Calu3 (cell line): ENCODE measurements at regions not wholly inside any gene's neighbourhood (a gene's known extent, or its start where the extent isn't known, plus 50 kb on each side); places are given as distances from the start of the nearest gene placed in this dataset.

ENCODE experiments used
- BruUV-seq: library from RNA; stranded (reverse); fragments of 400-500 nt; replicated peaks from 2 replicates; lab custom pipeline; 2021; lab: Mats Ljungman, UMichigan
- CTCF ChIA-PET: fragments of 300-600 bp; sonication (Branson Sonifier 250); formaldehyde crosslinking; loops from one replicate; lab custom pipeline; 2022; ENCODE audit warnings: antibody characterized with exemption; lab: Charles Lee
- DNase-seq: peaks from one replicate; pipeline ENCODE4 v3.0.0; 2022
- H3K27ac Mint-ChIP-seq: one replicate; pipeline ENCODE4 v1.8.0; 2022; ENCODE audit warnings: mixed read lengths; ENCODE audit not compliant: unreplicated experiment
- H3K27me3 Mint-ChIP-seq: one replicate; pipeline ENCODE4 v1.8.0; 2022; ENCODE audit warnings: mixed read lengths; ENCODE audit not compliant: unreplicated experiment
- H3K36me3 Mint-ChIP-seq: one replicate; pipeline ENCODE4 v1.8.0; 2022; ENCODE audit warnings: mild to moderate bottlenecking, moderate library complexity, mixed read lengths; ENCODE audit not compliant: insufficient read depth, unreplicated experiment
- H3K4me1 Mint-ChIP-seq: one replicate; pipeline ENCODE4 v1.8.0; 2022; ENCODE audit warnings: mild to moderate bottlenecking, low read depth, mixed read lengths; ENCODE audit not compliant: unreplicated experiment
- H3K4me3 Mint-ChIP-seq: one replicate; pipeline ENCODE4 v1.8.0; 2022; ENCODE audit warnings: mild to moderate bottlenecking, low read depth, moderate library complexity, mixed read lengths; ENCODE audit not compliant: unreplicated experiment
- H3K9me3 Mint-ChIP-seq: one replicate; pipeline ENCODE4 v1.8.0; 2022; ENCODE audit warnings: low read depth, mixed read lengths; ENCODE audit not compliant: unreplicated experiment
- intact Hi-C: fragments of 100-400 bp; cut with micrococcal nuclease; formaldehyde crosslinking; loops from one replicate; pipeline ENCODE4 v1.10.0; 2022; ENCODE audit not compliant: unreplicated experiment
- TF ChIP-seq, protein P1 (sequence below): fragments of 200-600 bp; IDR thresholded peaks from one replicate; pipeline ENCODE4 v1.8.0; 2022; ENCODE audit warnings: antibody characterized with exemption; ENCODE audit not compliant: unreplicated experiment

GRCh38 chr13:28563609-28564008, 68.7 kb upstream of the FLT1 start:
- Mint-ChIP-seq H3K4me1 (peaks cover 17% of the 10 kb centered on the region), H3K27ac (peak overlapping the region; percentile 2), H3K27me3 (no peaks in the 10 kb centered on the region), H3K36me3 (no peaks in the 10 kb centered on the region), H3K4me3 (no peak overlapping the region), H3K9me3 (no peaks in the 10 kb centered on the region)
- DNase-seq = no peak
- CTCF ChIA-PET = no interaction called here
- TF ChIP-seq, protein P1, sequence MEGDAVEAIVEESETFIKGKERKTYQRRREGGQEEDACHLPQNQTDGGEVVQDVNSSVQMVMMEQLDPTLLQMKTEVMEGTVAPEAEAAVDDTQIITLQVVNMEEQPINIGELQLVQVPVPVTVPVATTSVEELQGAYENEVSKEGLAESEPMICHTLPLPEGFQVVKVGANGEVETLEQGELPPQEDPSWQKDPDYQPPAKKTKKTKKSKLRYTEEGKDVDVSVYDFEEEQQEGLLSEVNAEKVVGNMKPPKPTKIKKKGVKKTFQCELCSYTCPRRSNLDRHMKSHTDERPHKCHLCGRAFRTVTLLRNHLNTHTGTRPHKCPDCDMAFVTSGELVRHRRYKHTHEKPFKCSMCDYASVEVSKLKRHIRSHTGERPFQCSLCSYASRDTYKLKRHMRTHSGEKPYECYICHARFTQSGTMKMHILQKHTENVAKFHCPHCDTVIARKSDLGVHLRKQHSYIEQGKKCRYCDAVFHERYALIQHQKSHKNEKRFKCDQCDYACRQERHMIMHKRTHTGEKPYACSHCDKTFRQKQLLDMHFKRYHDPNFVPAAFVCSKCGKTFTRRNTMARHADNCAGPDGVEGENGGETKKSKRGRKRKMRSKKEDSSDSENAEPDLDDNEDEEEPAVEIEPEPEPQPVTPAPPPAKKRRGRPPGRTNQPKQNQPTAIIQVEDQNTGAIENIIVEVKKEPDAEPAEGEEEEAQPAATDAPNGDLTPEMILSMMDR = no peak
- intact Hi-C loops = no loop called here
- BruUV-seq = no TSS peak

- no TSS peak for BruUV-seq
- Mint-ChIP-seq H3K9me3 (no peaks in the 10 kb centered on the region), H3K27ac (no peak overlapping the region), H3K27me3 (no peaks in the 10 kb centered on the region), H3K4me3 (no peak overlapping the region), H3K36me3 (no peaks in the 10 kb centered on the region), H3K4me1 (peaks cover 17% of the 10 kb centered on the region)
- DNase-seq = no peak
- TF ChIP-seq, protein P1 = no peak
- CTCF ChIA-PET = no interaction called here
- intact Hi-C loops = no loop called here
These were observed 65.7 kb upstream of the FLT1 start for GRCh38 chr13:28560612-28561011.

DNA sequence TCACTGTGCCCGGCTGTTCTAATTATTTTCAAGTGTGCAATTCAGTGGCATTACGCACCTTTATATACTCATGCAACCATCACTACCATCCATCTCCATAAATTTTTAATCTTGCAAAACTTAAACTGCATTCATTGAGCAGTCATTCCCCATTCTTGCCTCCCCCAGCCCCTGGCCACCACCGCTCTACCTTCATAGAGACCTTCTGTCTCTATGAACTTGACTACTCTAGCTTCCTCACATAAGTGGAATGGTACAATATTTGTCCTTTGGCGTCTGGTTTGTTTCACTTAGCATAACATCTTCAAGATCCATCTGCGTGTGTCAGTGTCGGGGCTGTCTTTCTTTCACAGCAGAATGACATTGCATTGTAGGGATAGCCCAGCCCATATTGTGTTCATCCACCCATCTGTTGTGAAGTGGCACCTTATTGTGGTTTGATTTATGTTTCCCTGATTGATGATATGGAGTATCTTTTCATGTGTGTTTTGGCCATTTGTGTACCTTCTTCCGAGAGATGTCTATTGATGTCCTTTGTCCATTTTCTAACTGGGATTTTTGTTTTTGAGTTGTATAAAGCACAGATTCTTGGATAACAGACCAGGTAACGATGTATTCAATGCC, 64.8 kb upstream of the FLT1 start:
- H3K4me1 Mint-ChIP-seq = peaks cover 17% of the 10 kb centered on the region
- H3K27me3 Mint-ChIP-seq = no peaks in the 10 kb centered on the region
- BruUV-seq = no TSS peak
- no peak for DNase-seq
- no peaks in the 10 kb centered on the region for H3K9me3 Mint-ChIP-seq
- no peaks in the 10 kb centered on the region for H3K36me3 Mint-ChIP-seq
- intact Hi-C loops = no loop called here
- TF ChIP-seq, protein P1 = no peak
- H3K27ac Mint-ChIP-seq = no peak overlapping the region
- H3K4me3 Mint-ChIP-seq = no peak overlapping the region
- CTCF ChIA-PET = no interaction called here

GRCh38 chr13:28558567-28558966, 63.6 kb upstream of the FLT1 start:
- H3K27me3 Mint-ChIP-seq = no peaks in the 10 kb centered on the region
- TF ChIP-seq, protein P1 = no peak
- no peak overlapping the region for H3K4me3 Mint-ChIP-seq
- DNase-seq = no peak
- no peaks in the 10 kb centered on the region for H3K36me3 Mint-ChIP-seq
- H3K4me1 Mint-ChIP-seq = peaks cover 7% of the 10 kb centered on the region
- intact Hi-C loops = no loop called here
- no peaks in the 10 kb centered on the region for H3K9me3 Mint-ChIP-seq
- CTCF ChIA-PET = no interaction called here
- H3K27ac Mint-ChIP-seq = no peak overlapping the region
- no TSS peak for BruUV-seq
